ENCODE measurements at regions not wholly inside any gene's neighbourhood (a gene's known extent, or its start where the extent isn't known, plus 50 kb on each side); places are given as distances from the start of the nearest gene placed in this dataset.
"Not testable (repeated sequence)": the region's sequence is repeated elsewhere in the genome, so short reads cannot be mapped to it uniquely, and the experiment has no call there.

DNA sequence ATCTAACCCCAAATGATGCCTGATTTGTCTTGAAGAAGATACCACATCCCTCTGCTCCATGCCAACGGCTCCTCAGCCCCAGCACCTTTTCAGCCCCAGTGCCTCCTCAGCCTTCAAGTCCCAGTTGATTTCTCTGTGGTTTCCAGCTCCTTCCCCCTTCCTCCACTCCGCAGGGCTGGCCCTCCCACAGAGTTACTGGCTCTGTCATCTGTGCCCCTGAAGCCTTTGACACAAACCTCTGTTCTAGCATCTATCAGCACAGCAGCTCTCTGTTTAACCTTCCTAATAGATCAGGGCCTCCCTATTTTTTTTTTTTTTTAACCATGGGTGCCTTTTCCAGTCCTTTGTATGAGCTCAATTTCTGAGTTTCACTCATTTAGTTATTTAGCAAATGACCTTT lies 201.3 kb upstream of the CXCR4 start:
- H3K4me3 Mint-ChIP-seq: no peak overlapping the region
- H3K9me3 Mint-ChIP-seq: no peaks in the 10 kb centered on the region
- TF ChIP-seq CTCF (IDR thresholded peaks at IDR 0.05; ENCODE audit: unreplicated experiment): no peak
- H3K27ac Mint-ChIP-seq: no peak overlapping the region
- DNase-seq (ENCODE audit: low spot score in 2 of 2, unreplicated experiment in 2 of 2): no peak
- H3K36me3 Mint-ChIP-seq: no peaks in the 10 kb centered on the region
- H3K4me1 Mint-ChIP-seq: no peaks in the 10 kb centered on the region
- peaks cover 5% of the 10 kb centered on the region for H3K27me3 Mint-ChIP-seq (ENCODE audit: low read depth)

GRCh38 chr2:136314240-136314639 lies 196.3 kb upstream of the CXCR4 start:
- Mint-ChIP-seq H3K4me1 (no peaks in the 10 kb centered on the region), H3K9me3 (no peaks in the 10 kb centered on the region), H3K27ac (no peak overlapping the region), H3K36me3 (no peaks in the 10 kb centered on the region), H3K27me3 (ENCODE audit: low read depth) (peaks cover 5% of the 10 kb centered on the region), H3K4me3 (no peak overlapping the region)
- no peak for DNase-seq (ENCODE audit: low spot score in 2 of 2, unreplicated experiment in 2 of 2)
- no peak for TF ChIP-seq CTCF (IDR thresholded peaks at IDR 0.05; ENCODE audit: unreplicated experiment)

- H3K9me3 Mint-ChIP-seq; H3K27me3 Mint-ChIP-seq (ENCODE audit: low read depth); H3K36me3 Mint-ChIP-seq; DNase-seq (ENCODE audit: low spot score in 2 of 2, unreplicated experiment in 2 of 2); H3K4me1 Mint-ChIP-seq; H3K27ac Mint-ChIP-seq; H3K4me3 Mint-ChIP-seq: not testable (repeated sequence)
Measured at GRCh38 chr2:136312568-136312967, 194.6 kb upstream of the CXCR4 start.

DNA sequence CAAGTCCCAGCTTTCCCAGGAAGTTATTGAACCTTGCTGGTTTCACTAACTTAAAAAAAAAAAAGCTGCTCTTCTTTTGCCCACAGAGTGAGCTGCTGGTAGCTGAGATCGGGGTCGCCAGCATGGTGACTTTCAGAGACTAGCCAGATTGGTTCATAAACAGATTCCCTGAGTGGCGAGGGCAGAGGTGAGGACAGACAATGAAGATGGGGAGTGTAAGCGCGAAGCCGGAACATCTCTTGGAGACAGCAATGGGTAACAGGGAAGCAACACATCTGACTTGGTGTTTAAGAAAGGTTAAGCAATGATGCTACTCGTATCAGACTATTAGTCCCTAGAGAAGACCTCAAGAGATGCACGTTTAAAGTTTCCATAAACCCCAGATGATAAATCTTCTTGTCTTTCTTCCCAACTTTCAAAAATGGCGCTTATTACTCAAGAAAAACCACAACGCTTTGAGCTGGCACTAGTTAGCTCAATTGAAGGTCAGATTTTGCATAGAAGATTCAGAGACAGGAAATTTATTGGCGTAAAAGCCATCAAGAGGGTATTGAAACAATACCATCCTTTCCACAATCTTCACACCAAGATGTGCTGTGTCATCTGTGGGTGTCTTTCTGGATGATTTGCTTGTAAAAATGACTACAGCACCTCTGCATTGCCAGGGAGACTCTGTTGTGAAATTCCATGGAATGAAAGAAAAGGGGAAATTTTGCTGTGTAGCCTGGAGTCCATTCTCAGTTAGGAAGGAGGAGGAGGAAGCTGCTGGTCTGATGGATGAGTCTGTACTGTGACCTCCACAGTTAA lies 193.1 kb upstream of the CXCR4 start:
- no peak for TF ChIP-seq CTCF (IDR thresholded peaks at IDR 0.05; ENCODE audit: unreplicated experiment)
- H3K9me3 Mint-ChIP-seq: no peaks in the 10 kb centered on the region
- no peak overlapping the region for H3K27ac Mint-ChIP-seq
- no peaks in the 10 kb centered on the region for H3K36me3 Mint-ChIP-seq
- DNase-seq (ENCODE audit: low spot score in 2 of 2, unreplicated experiment in 2 of 2): no peak
- H3K27me3 Mint-ChIP-seq (ENCODE audit: low read depth): peaks cover 1% of the 10 kb centered on the region
- no peak overlapping the region for H3K4me3 Mint-ChIP-seq
- H3K4me1 Mint-ChIP-seq: peaks cover 2% of the 10 kb centered on the region

GRCh38 chr2:136310005-136310495 lies 192.1 kb upstream of the CXCR4 start:
- Mint-ChIP-seq H3K4me3 (no peak overlapping the region), H3K36me3 (no peaks in the 10 kb centered on the region), H3K9me3 (no peaks in the 10 kb centered on the region), H3K27me3 (ENCODE audit: low read depth) (peaks cover 1% of the 10 kb centered on the region), H3K4me1 (peaks cover 2% of the 10 kb centered on the region), H3K27ac (no peak overlapping the region)
- no peak for DNase-seq (ENCODE audit: low spot score in 2 of 2, unreplicated experiment in 2 of 2)
- no peak for TF ChIP-seq CTCF (IDR thresholded peaks at IDR 0.05; ENCODE audit: unreplicated experiment)

GRCh38 chr2:136308611-136309010 lies 190.7 kb upstream of the CXCR4 start:
- H3K27me3 Mint-ChIP-seq (ENCODE audit: low read depth): peaks cover 4% of the 10 kb centered on the region
- no peak for DNase-seq (ENCODE audit: low spot score in 2 of 2, unreplicated experiment in 2 of 2)
- TF ChIP-seq CTCF (IDR thresholded peaks at IDR 0.05; ENCODE audit: unreplicated experiment): no peak
- H3K4me3 Mint-ChIP-seq: no peak overlapping the region
- H3K27ac Mint-ChIP-seq: no peak overlapping the region
- no peaks in the 10 kb centered on the region for H3K9me3 Mint-ChIP-seq
- peaks cover 4% of the 10 kb centered on the region for H3K4me1 Mint-ChIP-seq
- H3K36me3 Mint-ChIP-seq: no peaks in the 10 kb centered on the region

All from mesothelial cell of epicardium (in vitro differentiated cells).